GM21737 (cell line): ENCODE measurements at regions not wholly inside any gene's neighbourhood (a gene's known extent, or its start where the extent isn't known, plus 50 kb on each side); places are given as distances from the start of the nearest gene placed in this dataset.
"Not testable (repeated sequence)": the region's sequence is repeated elsewhere in the genome, so short reads cannot be mapped to it uniquely, and the experiment has no call there.

ENCODE experiments used
- ATAC-seq: cut with Tn5 transposase; IDR thresholded peaks from one replicate; pipeline ENCODE4 v1.9.1; 2021; ENCODE audit warnings: mild to moderate bottlenecking, moderate library complexity; ENCODE audit not compliant: unreplicated experiment

- no peak for ATAC-seq
These were observed 189.9 kb upstream of the NDUFV2 start for GRCh38 chr18:8912348-8913326.

DNA sequence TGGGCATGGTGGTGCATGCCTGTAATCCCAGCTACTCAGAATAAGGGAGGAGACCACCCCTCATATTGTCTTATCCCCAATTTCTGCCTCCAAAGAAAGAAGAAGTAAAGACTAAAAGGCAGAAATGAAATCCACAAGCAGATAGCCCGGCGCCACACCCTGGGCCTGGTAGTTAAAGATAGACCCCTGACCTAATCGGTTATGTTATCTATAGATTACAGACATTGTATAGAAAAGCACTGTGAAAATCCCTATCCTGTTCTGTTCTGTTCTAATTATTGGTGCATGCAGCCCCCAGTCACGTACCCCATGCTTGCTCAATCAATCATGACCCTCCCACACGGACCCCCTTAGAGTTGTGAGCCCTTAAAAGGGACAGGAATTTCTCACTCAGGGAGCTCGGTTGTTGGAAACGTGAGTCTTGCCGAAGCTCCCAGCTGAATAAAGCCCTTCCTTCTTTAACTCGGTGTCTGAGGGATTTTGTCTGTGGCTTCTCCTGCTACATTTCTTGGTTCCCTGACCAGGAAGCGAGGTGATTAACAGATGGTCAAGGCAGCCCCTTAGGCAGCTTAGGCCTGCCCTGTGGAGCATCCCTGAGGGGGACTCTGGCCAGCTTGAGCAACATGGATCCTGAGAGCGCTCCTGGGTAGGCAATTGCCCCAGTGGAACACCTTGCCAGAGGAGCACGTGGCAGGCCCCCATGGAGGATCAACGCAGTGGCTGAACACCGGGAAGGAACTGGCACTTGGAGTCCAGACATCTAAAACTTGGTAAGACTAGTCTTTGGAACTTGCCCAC is 188.7 kb upstream of the NDUFV2 start:
- not testable (repeated sequence) for ATAC-seq

DNA sequence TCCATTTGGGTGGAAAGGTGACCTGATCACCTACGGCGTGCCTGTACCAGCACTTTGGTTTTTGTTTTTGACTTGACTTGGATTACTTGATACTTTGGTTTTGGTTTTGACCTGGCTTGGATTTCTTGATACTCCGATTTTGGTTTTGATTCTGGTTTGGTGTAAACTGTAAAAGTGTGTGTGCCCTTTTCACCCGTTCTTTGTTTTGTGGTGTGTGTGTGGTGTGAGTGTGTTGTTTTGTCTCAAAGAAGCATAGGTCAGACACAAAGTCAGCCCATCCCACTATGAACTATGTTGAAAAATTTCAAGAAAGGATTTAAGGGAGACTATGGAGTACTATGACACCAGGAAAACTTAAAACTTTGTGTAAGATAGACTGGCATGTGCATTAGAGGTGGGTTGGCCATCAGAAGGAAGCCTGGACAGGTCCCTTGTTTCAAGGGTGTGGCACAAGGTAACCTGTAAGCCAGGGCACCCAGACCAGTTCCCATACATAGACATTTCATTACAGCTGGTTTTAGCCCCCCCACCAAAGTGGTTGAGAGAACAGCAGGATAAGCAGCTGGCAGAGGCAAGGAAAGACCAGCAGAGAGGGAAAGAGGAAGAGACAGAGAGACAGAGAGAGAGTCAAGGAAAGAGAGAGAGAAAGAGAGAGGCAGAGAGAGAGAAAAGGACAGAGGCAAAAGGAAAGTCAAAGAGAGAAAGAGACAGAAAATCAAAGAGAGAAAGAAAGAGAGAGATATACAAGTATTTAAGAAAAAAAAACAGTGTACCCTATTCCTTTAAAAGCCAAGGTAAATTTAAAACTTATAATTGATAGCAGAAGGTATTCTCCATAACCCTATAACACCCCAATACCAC is 187.9 kb upstream of the NDUFV2 start:
- not testable (repeated sequence) for ATAC-seq

GRCh38 chr18:8920856-8921787 is 181.4 kb upstream of the NDUFV2 start:
- ATAC-seq: not testable (repeated sequence)

DNA sequence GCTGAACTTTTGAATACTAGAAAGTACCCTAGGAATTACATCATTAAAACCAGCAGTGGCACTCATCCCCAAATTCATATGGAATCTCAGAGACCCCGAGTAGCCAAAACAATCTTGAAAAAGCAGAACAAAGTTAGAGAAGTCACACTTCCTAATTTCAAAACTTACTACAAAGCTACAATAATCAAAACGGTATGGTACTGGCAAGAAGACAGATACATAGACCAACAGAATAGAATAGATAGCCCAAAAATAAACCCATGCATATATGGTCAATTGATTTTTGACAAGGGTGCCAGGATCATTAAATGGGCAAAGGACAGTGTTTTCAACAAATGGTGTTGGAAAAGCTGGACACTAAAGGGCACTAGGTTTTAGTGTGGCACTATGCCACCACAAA is 176.0 kb upstream of the NDUFV2 start:
- no peak for ATAC-seq

- ATAC-seq: no peak
These were observed 174.5 kb upstream of the NDUFV2 start for GRCh38 chr18:8928044-8928443.

GRCh38 chr18:8928847-8929780 is 173.4 kb upstream of the NDUFV2 start:
- no peak for ATAC-seq

DNA sequence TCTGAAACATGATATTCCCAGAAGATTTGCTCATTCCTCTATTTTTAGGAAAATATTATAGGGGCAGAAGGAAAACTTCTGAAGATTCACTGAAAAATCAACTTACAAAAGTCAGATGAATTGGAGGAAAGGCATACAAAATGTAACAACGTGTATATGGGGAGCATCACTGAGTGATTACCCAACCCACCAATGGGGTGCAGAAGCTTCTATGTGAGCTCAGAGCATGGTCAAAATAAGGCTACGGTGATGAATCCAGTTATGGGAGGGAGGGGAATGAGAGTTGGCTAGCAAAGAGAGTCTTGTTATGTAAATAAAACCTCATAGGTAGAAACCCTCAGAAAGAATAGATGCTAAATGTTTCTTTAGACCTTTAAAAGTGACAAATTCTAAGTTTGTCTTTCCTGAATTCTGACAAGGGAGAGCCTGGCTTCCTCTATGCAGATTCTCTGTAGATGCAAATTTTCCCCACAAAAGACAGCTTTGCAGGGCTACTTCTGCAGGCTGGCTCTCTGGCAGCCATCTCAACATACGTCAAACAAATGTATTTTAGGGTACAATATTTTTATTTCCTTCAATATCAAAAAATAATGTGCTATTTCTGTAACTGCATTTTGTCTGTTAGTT is 171.4 kb upstream of the NDUFV2 start:
- no peak for ATAC-seq

DNA sequence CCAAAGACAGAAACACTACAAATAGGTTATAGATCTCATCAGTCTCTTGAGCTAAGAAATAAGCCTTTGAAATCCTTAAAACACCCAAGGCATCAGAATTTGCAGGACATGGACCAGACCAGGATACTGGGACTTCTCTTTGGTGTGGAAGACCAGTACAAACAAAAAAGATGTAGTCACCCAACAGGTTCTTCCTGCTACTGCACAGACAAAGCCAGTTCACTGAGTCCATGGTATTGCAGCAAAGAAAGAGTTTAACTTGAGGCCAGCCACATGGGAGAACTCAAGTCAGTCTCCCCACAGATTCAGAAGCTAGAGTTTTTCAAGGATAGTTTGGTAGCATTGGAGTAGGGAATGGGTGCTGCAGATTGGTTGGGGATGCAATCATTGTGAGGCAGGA is 169.6 kb upstream of the NDUFV2 start:
- ATAC-seq: no peak

GRCh38 chr18:8933714-8934284 is 168.7 kb upstream of the NDUFV2 start:
- no peak for ATAC-seq

DNA sequence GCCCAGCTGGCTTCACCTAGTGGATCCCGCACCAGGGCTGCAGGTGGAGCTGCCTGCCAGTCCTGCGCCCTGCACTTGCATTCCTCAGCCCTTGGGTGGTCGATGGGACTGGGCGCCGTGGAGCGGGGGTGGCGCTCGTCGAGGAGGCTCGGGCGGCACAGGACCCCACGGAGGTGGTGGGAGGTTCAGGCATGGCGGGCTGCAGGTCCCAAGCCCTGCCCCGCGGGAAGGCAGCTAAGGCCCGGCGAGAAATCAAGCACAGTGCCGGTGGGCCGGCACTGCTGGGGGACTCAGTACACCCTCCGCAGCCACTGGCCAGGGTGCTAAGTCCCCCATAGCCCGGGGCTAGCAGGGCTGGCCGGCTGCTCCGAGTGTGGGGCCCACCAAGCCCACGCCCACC is 167.2 kb upstream of the NDUFV2 start:
- not testable (repeated sequence) for ATAC-seq

- ATAC-seq: no peak
These were observed 165.9 kb upstream of the NDUFV2 start for GRCh38 chr18:8936619-8937018.

- ATAC-seq: no peak
These were observed 165.1 kb upstream of the NDUFV2 start for GRCh38 chr18:8937160-8938094.

GRCh38 chr18:8938817-8939216 is 163.7 kb upstream of the NDUFV2 start:
- ATAC-seq: no peak

- ATAC-seq: no peak
These were observed 160.2 kb upstream of the NDUFV2 start for GRCh38 chr18:8942021-8942908.
